Vagina (tissue), 2 donors: ENCODE measurements at regions not wholly inside any gene's neighbourhood (a gene's known extent, or its start where the extent isn't known, plus 50 kb on each side); places are given as distances from the start of the nearest gene placed in this dataset.

Experiments
- POLR2AphosphoS5 ChIP-seq, 2 donors: sonication (generic); formaldehyde crosslinking; IDR thresholded peaks; one replicate each; pipeline ENCODE4 v1.9.0; 2017; ENCODE audit warnings: antibody characterized with exemption in 2 of 2, mild to moderate bottlenecking in 2 of 2, low read depth in 1 of 2; ENCODE audit not compliant: insufficient read depth in 1 of 2
- TF ChIP-seq, protein P1 (sequence below), 3 experiments: fragments of 450-650 bp in 2 of 3; fragments of 200-600 bp in 1 of 3; sonication (generic) in 1 of 3; IDR thresholded peaks; one replicate each; pipeline ENCODE4 v1.5.1; 2017 to 2019; ENCODE audit warnings: antibody characterized with exemption in 3 of 3, mild to moderate bottlenecking in 2 of 3, moderate library complexity in 2 of 3

DNA sequence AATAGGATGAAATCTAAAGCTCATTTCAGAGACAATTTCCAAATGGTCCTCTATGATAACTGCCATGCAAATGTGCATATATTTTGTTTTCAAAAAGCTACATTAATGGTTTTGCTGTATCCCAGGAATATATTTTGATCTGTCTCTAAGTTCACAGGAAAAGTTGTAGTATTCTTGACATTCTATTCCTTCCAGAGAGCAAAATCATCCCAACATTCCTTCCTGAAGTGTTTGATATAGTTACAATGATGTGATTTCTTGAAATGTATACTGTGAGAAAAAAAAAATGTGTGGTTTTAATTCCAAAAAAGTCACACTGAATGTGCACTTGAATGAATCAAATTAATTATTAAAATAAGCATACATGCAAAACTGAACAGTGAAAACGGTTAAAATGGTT lies 996.0 kb upstream of the CITED2 start:
- TF ChIP-seq, protein P1, sequence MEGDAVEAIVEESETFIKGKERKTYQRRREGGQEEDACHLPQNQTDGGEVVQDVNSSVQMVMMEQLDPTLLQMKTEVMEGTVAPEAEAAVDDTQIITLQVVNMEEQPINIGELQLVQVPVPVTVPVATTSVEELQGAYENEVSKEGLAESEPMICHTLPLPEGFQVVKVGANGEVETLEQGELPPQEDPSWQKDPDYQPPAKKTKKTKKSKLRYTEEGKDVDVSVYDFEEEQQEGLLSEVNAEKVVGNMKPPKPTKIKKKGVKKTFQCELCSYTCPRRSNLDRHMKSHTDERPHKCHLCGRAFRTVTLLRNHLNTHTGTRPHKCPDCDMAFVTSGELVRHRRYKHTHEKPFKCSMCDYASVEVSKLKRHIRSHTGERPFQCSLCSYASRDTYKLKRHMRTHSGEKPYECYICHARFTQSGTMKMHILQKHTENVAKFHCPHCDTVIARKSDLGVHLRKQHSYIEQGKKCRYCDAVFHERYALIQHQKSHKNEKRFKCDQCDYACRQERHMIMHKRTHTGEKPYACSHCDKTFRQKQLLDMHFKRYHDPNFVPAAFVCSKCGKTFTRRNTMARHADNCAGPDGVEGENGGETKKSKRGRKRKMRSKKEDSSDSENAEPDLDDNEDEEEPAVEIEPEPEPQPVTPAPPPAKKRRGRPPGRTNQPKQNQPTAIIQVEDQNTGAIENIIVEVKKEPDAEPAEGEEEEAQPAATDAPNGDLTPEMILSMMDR (IDR thresholded peaks at IDR 0.05), result no peak
- no peak for TF ChIP-seq POLR2AphosphoS5 (IDR thresholded peaks at IDR 0.05; ENCODE audit: insufficient read depth in 1 of 2, low read depth in 1 of 2)
